ENCODE measurements at regions not wholly inside any gene's neighbourhood (a gene's known extent, or its start where the extent isn't known, plus 50 kb on each side); places are given as distances from the start of the nearest gene placed in this dataset.
"Not testable (repeated sequence)": the region's sequence is repeated elsewhere in the genome, so short reads cannot be mapped to it uniquely, and the experiment has no call there.

- H3K27ac Mint-ChIP-seq: no peak overlapping the region
- no peaks in the 10 kb centered on the region for H3K9me3 Mint-ChIP-seq
- no peaks in the 10 kb centered on the region for H3K27me3 Mint-ChIP-seq (ENCODE audit: insufficient read depth)
- no peaks in the 10 kb centered on the region for H3K4me1 Mint-ChIP-seq (ENCODE audit: low read depth)
- DNase-seq (ENCODE audit: low spot score): no peak
- no peak overlapping the region for H3K4me3 Mint-ChIP-seq
- no peaks in the 10 kb centered on the region for H3K36me3 Mint-ChIP-seq (ENCODE audit: low read depth)
- intact Hi-C loops (cut with micrococcal nuclease): no loop called here
Observed at GRCh38 chr4:162865102-162865501, 301.6 kb downstream of the NAF1 start.

- Mint-ChIP-seq H3K27me3 (ENCODE audit: insufficient read depth) (no peaks in the 10 kb centered on the region), H3K36me3 (ENCODE audit: low read depth) (no peaks in the 10 kb centered on the region), H3K9me3 (no peaks in the 10 kb centered on the region), H3K27ac (no peak overlapping the region), H3K4me3 (no peak overlapping the region), H3K4me1 (ENCODE audit: low read depth) (no peaks in the 10 kb centered on the region)
- no peak for DNase-seq (ENCODE audit: low spot score)
- intact Hi-C loops (cut with micrococcal nuclease): no loop called here
Observed at GRCh38 chr4:162853788-162854187, 312.9 kb downstream of the NAF1 start.

GRCh38 chr4:162852642-162853041 lies 314.0 kb downstream of the NAF1 start:
- no peaks in the 10 kb centered on the region for H3K36me3 Mint-ChIP-seq (ENCODE audit: low read depth)
- H3K4me1 Mint-ChIP-seq (ENCODE audit: low read depth): no peaks in the 10 kb centered on the region
- intact Hi-C loops (cut with micrococcal nuclease): no loop called here
- H3K4me3 Mint-ChIP-seq: no peak overlapping the region
- no peak for DNase-seq (ENCODE audit: low spot score)
- no peaks in the 10 kb centered on the region for H3K9me3 Mint-ChIP-seq
- H3K27me3 Mint-ChIP-seq (ENCODE audit: insufficient read depth): no peaks in the 10 kb centered on the region
- H3K27ac Mint-ChIP-seq: no peak overlapping the region

GRCh38 chr4:162851241-162851758 lies 315.4 kb downstream of the NAF1 start:
- H3K9me3 Mint-ChIP-seq; H3K36me3 Mint-ChIP-seq (ENCODE audit: low read depth); H3K27me3 Mint-ChIP-seq (ENCODE audit: insufficient read depth); H3K4me3 Mint-ChIP-seq; DNase-seq (ENCODE audit: low spot score); intact Hi-C loops (cut with micrococcal nuclease); H3K27ac Mint-ChIP-seq; H3K4me1 Mint-ChIP-seq (ENCODE audit: low read depth): not testable (repeated sequence)

GRCh38 chr4:162849937-162850336 lies 316.8 kb downstream of the NAF1 start:
- DNase-seq (ENCODE audit: low spot score): no peak
- Mint-ChIP-seq H3K4me3 (no peak overlapping the region), H3K27ac (no peak overlapping the region), H3K9me3 (no peaks in the 10 kb centered on the region), H3K4me1 (ENCODE audit: low read depth) (no peaks in the 10 kb centered on the region), H3K36me3 (ENCODE audit: low read depth) (no peaks in the 10 kb centered on the region), H3K27me3 (ENCODE audit: insufficient read depth) (no peaks in the 10 kb centered on the region)
- intact Hi-C loops (cut with micrococcal nuclease): no loop called here

GRCh38 chr4:162847945-162848549 lies 318.6 kb downstream of the NAF1 start:
- DNase-seq (ENCODE audit: low spot score): no peak
- H3K27me3 Mint-ChIP-seq (ENCODE audit: insufficient read depth): no peaks in the 10 kb centered on the region
- H3K27ac Mint-ChIP-seq: no peak overlapping the region
- intact Hi-C loops (cut with micrococcal nuclease): no loop called here
- no peaks in the 10 kb centered on the region for H3K36me3 Mint-ChIP-seq (ENCODE audit: low read depth)
- H3K9me3 Mint-ChIP-seq: no peaks in the 10 kb centered on the region
- H3K4me3 Mint-ChIP-seq: no peak overlapping the region
- H3K4me1 Mint-ChIP-seq (ENCODE audit: low read depth): no peaks in the 10 kb centered on the region

- no peaks in the 10 kb centered on the region for H3K27me3 Mint-ChIP-seq (ENCODE audit: insufficient read depth)
- no peaks in the 10 kb centered on the region for H3K9me3 Mint-ChIP-seq
- DNase-seq (ENCODE audit: low spot score): no peak
- intact Hi-C loops (cut with micrococcal nuclease): no loop called here
- no peaks in the 10 kb centered on the region for H3K36me3 Mint-ChIP-seq (ENCODE audit: low read depth)
- H3K4me3 Mint-ChIP-seq: no peak overlapping the region
- H3K4me1 Mint-ChIP-seq (ENCODE audit: low read depth): no peaks in the 10 kb centered on the region
- H3K27ac Mint-ChIP-seq: no peak overlapping the region
Observed at GRCh38 chr4:162841753-162842152, 324.9 kb downstream of the NAF1 start.

- Mint-ChIP-seq H3K4me3 (no peak overlapping the region), H3K9me3 (no peaks in the 10 kb centered on the region), H3K27me3 (ENCODE audit: insufficient read depth) (no peaks in the 10 kb centered on the region), H3K36me3 (ENCODE audit: low read depth) (no peaks in the 10 kb centered on the region), H3K27ac (no peak overlapping the region), H3K4me1 (ENCODE audit: low read depth) (no peaks in the 10 kb centered on the region)
- no peak for DNase-seq (ENCODE audit: low spot score)
- intact Hi-C loops (cut with micrococcal nuclease): no loop called here
Observed at GRCh38 chr4:162839814-162840213, 326.9 kb downstream of the NAF1 start.

GRCh38 chr4:162838671-162839070 lies 328.0 kb downstream of the NAF1 start:
- DNase-seq (ENCODE audit: low spot score): no peak
- no peaks in the 10 kb centered on the region for H3K4me1 Mint-ChIP-seq (ENCODE audit: low read depth)
- H3K4me3 Mint-ChIP-seq: no peak overlapping the region
- H3K36me3 Mint-ChIP-seq (ENCODE audit: low read depth): no peaks in the 10 kb centered on the region
- no peaks in the 10 kb centered on the region for H3K9me3 Mint-ChIP-seq
- no peaks in the 10 kb centered on the region for H3K27me3 Mint-ChIP-seq (ENCODE audit: insufficient read depth)
- intact Hi-C loops (cut with micrococcal nuclease): no loop called here
- no peak overlapping the region for H3K27ac Mint-ChIP-seq

GRCh38 chr4:162837679-162838078 lies 329.0 kb downstream of the NAF1 start:
- intact Hi-C loops (cut with micrococcal nuclease): no loop called here
- Mint-ChIP-seq H3K27ac (no peak overlapping the region), H3K27me3 (ENCODE audit: insufficient read depth) (no peaks in the 10 kb centered on the region), H3K9me3 (no peaks in the 10 kb centered on the region), H3K36me3 (ENCODE audit: low read depth) (no peaks in the 10 kb centered on the region), H3K4me3 (no peak overlapping the region), H3K4me1 (ENCODE audit: low read depth) (no peaks in the 10 kb centered on the region)
- DNase-seq (ENCODE audit: low spot score): no peak

GRCh38 chr4:162837241-162837640 lies 329.4 kb downstream of the NAF1 start:
- Mint-ChIP-seq H3K27me3 (ENCODE audit: insufficient read depth) (no peaks in the 10 kb centered on the region), H3K36me3 (ENCODE audit: low read depth) (no peaks in the 10 kb centered on the region), H3K9me3 (no peaks in the 10 kb centered on the region), H3K4me3 (no peak overlapping the region), H3K27ac (no peak overlapping the region), H3K4me1 (ENCODE audit: low read depth) (no peaks in the 10 kb centered on the region)
- no peak for DNase-seq (ENCODE audit: low spot score)
- intact Hi-C loops (cut with micrococcal nuclease): no loop called here

- Mint-ChIP-seq H3K9me3 (no peaks in the 10 kb centered on the region), H3K4me3 (no peak overlapping the region), H3K36me3 (ENCODE audit: low read depth) (no peaks in the 10 kb centered on the region), H3K27ac (no peak overlapping the region), H3K4me1 (ENCODE audit: low read depth) (no peaks in the 10 kb centered on the region), H3K27me3 (ENCODE audit: insufficient read depth) (no peaks in the 10 kb centered on the region)
- no peak for DNase-seq (ENCODE audit: low spot score)
- intact Hi-C loops (cut with micrococcal nuclease): no loop called here
Observed at GRCh38 chr4:162836773-162837172, 329.9 kb downstream of the NAF1 start.

- DNase-seq (ENCODE audit: low spot score); H3K4me1 Mint-ChIP-seq (ENCODE audit: low read depth); intact Hi-C loops (cut with micrococcal nuclease); H3K4me3 Mint-ChIP-seq; H3K36me3 Mint-ChIP-seq (ENCODE audit: low read depth); H3K27ac Mint-ChIP-seq; H3K27me3 Mint-ChIP-seq (ENCODE audit: insufficient read depth); H3K9me3 Mint-ChIP-seq: not testable (repeated sequence)
Observed at GRCh38 chr4:162836258-162836657, 330.4 kb downstream of the NAF1 start.

GRCh38 chr4:162830899-162831298 lies 335.8 kb downstream of the NAF1 start:
- Mint-ChIP-seq H3K4me1 (ENCODE audit: low read depth) (no peaks in the 10 kb centered on the region), H3K27ac (no peak overlapping the region), H3K4me3 (no peak overlapping the region), H3K36me3 (ENCODE audit: low read depth) (no peaks in the 10 kb centered on the region), H3K9me3 (no peaks in the 10 kb centered on the region), H3K27me3 (ENCODE audit: insufficient read depth) (no peaks in the 10 kb centered on the region)
- no peak for DNase-seq (ENCODE audit: low spot score)
- intact Hi-C loops (cut with micrococcal nuclease): no loop called here

All from activated T-helper 1 cell treated with anti-CD3 and anti-CD28 coated beads, Interleukin-12 subunit alpha, Interleukin-12 subunit beta, Interleukin-2, Interleukin-4 antibody, amounts not matched to agents 30 ng/mL and 10 ng/mL and 1 ng/mL, durations not matched to agents 14 hours and 24 hours and 36 hours (primary cell).